HG02870 (cell line): ENCODE measurements at regions not wholly inside any gene's neighbourhood (a gene's known extent, or its start where the extent isn't known, plus 50 kb on each side); places are given as distances from the start of the nearest gene placed in this dataset.
"Not testable (repeated sequence)": the region's sequence is repeated elsewhere in the genome, so short reads cannot be mapped to it uniquely, and the experiment has no call there.

Source experiments
- ATAC-seq: cut with Tn5 transposase; IDR thresholded peaks from one replicate; pipeline ENCODE4 v1.9.1; 2021; ENCODE audit warnings: mild to moderate bottlenecking, moderate library complexity; ENCODE audit not compliant: unreplicated experiment

GRCh38 chr5:105230516-105231157 lies 1668.0 kb upstream of the NUDT12 start:
- ATAC-seq, result no peak

DNA sequence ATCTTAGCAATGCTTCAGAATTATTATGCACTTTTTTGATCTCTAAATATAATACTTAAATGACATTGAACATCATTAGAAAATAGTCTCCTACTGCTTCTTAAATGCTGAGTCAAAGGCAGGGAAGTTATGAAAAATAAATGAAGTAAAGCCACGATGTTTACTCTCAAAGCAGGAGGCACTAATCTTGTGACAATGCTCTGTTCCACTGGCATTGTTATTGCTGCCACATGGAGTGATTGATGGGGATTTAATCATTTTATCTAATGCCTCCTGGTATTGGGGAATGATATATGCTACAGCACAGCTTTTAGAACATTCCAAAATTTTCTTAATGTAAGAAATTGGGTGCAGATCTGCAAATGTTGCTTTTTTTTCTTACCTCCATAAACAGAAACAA lies 1655.4 kb upstream of the NUDT12 start:
- ATAC-seq, result no peak

DNA sequence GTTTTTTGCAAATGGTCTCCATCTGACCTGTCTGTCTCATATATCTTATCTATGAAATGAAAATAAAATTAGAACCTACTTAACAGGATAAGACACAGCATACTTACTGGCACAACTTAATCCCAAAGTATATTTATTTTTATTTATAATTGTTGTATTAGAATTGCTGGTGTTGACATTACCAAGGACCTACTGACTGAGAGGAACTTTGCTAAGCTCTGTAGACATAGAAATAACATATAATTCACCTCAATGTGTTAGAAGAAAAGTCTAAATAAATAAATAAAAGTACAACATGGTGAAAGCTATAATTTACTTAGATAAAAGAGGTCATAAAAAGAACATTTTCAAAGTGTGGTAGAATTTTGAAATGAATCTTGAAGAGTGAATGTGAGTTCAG lies 1650.5 kb upstream of the NUDT12 start:
- ATAC-seq, result no peak

DNA sequence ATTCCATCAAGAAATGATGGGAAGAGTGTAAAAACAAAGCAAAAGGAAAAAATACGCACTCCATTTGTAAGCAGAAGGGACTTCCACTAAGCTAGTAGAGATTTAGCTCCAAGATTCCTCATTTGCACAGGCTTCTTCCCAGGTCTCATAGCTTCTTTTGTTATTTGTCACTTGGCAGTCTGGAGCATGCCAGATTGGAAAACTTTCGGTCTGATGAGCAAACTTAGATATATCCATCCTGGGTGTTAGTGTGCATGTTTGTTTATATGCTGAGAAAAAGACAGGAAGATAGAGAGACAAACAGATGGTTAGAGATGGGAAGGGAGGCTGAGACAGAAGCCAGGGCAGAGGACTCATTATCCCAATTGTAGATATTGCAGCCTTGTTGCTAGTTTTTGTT lies 1644.5 kb upstream of the NUDT12 start:
- no peak for ATAC-seq

DNA sequence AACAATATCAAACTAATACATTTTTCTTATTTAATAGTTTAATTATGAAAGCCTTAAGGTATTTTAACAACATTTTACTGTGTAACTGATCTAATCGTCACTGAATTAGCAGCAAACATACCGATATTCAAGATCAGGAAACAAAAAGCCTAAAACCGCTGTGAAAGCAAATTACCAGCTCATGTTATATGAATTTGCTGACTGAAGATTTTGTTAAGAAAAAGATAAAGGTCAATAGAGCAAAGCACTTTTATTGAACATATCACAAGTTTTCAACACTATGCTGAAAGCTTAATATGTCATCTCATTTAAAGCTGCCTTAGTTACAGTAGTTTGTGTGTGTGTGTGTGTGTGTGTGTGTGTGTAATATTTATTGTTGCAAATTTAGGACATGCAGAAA lies 1634.9 kb upstream of the NUDT12 start:
- ATAC-seq, result no peak

DNA sequence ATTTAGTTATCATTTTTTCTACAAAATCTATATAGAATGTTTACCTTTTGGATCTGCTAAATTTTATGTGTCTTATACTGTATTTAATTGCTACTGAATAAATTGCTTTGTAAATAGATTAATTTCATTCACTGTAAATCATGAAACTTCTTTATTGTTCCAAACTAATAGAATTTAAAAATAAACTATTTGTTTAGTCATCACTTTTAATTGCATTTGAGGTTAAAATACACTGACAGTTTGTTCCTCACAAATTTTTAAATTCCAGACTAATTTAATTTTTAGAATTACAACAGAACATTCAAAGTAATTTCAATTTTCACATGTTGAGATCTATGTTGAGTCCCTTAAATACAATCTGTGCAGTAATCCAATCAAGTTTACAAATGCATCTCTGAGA lies 1633.2 kb upstream of the NUDT12 start:
- ATAC-seq, result no peak

GRCh38 chr5:105172918-105173317 lies 1610.3 kb upstream of the NUDT12 start:
- ATAC-seq, result no peak

DNA sequence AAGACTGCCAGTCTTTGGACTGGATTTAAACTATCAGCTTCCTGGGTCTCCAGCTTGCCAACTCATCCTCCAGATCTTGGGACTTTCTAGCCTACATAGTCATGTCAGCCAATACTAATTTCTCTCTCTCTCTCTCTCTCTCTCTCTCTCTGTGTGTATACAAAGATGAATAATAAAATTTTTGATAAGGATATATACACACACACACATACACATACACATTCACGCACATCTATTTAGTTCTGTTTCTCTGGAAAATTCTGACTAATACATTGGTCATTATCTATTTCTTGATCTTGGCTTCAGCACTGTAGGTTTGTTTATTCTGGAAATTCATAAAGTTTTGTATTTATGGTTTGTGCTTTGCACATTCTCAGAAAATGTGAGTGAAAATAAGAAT lies 1606.2 kb upstream of the NUDT12 start:
- no peak for ATAC-seq

DNA sequence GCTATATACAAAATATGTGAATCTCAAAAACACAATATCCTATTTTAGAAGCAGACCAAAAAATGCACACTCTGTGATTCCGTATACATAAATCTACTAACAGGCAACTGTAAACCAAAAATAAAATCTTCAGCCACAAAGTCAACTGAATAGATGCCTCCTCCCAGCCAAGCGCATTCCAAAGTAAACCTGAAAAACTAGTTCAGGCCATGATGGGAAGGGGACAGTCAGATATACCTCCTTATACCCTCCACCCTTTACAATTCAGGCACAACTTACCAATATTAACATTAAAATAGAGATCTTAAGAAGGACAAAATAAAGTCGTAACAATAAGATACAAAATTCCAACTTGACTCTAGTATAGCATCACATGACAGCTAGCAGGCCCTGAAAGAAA lies 1604.5 kb upstream of the NUDT12 start:
- no peak for ATAC-seq

- no peak for ATAC-seq
These were observed 1601.0 kb upstream of the NUDT12 start for GRCh38 chr5:105163547-105163946.

GRCh38 chr5:105162557-105162956 lies 1600.0 kb upstream of the NUDT12 start:
- not testable (repeated sequence) for ATAC-seq

DNA sequence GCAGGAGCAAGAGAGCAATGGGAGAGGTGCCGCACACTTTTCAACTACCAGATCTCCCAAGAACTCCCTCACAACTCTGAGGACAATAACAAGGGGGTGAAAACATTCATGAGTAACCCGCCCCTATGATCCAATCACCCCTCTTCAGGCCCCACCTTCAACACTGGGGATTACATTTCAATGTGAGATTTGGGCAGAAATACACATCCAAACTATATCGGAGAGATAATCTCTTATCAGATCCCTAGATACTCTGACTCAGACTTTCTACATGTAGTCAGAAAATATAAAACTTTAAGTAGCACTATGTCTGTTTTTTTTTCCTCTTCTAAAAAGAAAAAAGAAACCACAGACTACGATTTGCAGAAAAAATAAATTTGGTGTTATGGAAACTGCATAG lies 1595.9 kb upstream of the NUDT12 start:
- no peak for ATAC-seq

DNA sequence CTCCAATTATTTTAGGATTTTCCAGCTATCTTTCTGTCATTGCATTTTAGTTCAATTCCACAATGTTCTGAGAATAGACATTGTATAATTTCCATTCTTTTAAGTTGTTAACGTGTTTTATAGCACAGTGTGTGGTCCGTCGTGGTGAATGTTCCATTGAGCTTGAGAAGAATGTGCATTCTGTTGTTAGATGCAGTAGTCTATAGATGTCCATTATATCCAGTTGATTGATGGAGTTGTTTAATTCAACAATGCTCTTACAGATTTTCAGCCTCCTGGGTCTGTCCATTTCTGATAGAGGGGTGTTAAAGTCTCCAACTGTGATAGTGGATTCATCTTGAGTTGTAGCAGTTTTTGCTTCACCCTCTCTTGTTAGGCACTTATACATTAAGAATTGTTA lies 1587.7 kb upstream of the NUDT12 start:
- ATAC-seq, result no peak

- ATAC-seq, result no peak
These were observed 1584.3 kb upstream of the NUDT12 start for GRCh38 chr5:105146867-105147266.

GRCh38 chr5:105145152-105145551 lies 1582.6 kb upstream of the NUDT12 start:
- ATAC-seq, result no peak

DNA sequence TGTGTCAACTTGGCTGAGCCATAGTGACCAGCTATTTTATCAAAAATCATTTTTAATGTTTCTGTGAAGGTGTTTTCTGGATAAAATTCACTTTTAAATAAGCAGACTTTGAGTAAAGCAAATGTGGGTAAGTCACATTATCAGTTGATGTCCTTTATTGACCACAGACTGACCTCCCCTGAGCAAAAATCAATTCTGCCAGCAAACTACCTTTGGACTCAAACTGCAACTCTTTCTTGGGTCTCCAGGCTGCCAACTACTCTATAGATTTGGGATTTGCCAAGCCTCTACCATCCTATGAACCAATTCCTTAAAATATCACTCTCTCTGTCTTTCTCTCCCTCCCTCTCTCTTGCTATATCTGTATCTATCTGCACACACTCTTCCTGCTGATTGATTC lies 1571.7 kb upstream of the NUDT12 start:
- no peak for ATAC-seq

GRCh38 chr5:105133087-105133486 lies 1570.5 kb upstream of the NUDT12 start:
- no peak for ATAC-seq

DNA sequence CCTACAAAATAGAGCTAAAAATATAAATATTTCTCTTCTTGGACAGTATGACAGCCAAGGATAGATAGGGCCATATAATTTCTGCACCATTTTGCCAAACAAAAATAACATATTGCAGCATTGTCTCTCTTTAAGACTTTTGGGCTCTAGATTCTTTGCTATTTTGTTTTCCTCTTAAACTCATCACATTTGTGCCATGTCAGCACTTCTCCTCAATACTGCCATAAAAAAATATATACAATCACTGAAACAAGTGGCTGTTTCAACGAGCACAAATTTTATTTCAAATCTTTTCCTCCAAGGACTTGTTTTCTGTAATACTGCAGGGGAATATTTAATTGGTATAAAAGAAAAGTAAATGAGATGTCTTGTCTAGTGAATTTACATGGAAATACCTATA lies 1570.0 kb upstream of the NUDT12 start:
- no peak for ATAC-seq

- ATAC-seq, result no peak
These were observed 1568.5 kb upstream of the NUDT12 start for GRCh38 chr5:105131045-105131444.

DNA sequence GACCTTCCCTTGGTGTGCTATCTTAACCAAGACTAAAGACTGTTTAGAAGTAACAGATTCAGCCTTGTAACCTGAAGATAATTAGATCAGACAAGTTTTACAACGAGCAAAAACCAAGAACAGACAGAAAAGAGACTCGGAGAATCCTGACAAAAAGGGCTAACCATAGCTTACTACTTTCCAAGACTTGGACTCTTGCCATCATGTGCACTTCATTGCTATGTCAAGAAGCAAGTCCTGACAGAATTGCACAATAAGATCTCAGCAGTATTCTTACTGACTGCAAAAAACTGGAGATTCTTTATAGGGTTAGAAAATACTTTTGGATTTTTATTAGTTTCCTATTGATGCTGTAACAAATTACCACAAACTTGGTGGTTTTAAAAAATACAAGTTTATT lies 1539.0 kb upstream of the NUDT12 start:
- no peak for ATAC-seq

DNA sequence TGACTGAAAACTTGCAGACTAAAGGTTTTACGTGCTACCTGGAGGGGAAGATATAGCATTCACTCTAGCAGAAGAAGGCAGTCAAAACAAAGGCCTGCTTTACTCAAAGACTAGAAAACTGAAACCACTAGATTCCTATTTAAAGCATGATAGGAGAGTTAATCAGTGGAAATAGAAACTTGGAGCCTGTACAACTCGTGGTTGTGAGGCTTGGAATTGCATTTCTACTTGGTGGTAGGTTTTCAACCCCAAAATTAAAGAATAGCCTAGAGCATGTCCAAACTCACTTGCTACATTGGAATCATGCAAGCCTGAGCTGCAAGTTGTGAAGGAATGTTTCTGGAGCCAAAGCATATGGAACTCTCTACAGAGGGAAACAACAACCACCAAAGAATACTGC lies 1526.4 kb upstream of the NUDT12 start:
- ATAC-seq, result no peak

- ATAC-seq, result no peak
These were observed 1525.5 kb upstream of the NUDT12 start for GRCh38 chr5:105088102-105088501.

DNA sequence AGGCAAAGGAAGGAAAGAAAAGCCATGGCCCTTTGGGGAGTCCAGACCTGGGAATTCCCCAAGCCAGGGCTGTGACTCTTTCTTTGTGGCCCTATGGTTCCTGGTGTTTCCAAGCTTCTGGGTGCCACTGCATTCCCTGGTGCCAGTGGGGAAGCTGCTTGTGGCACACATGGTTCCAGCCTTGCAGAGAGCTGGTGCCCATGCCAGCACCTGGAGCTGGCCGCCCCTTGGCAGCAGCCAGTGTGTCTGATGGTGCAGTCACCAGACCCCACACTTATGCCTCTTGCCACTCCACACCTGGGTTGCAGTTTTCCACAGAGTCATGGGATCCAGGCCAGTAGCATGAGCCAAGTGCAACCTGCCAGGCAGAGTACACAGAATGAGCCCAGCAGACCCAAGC lies 1495.3 kb upstream of the NUDT12 start:
- no peak for ATAC-seq
